Activated CD8-positive, alpha-beta memory T cell treated with anti-CD3 and anti-CD28 coated beads for 24 hours (primary cell): ENCODE measurements at regions not wholly inside any gene's neighbourhood (a gene's known extent, or its start where the extent isn't known, plus 50 kb on each side); places are given as distances from the start of the nearest gene placed in this dataset.
"Not testable (repeated sequence)": the region's sequence is repeated elsewhere in the genome, so short reads cannot be mapped to it uniquely, and the experiment has no call there.

ENCODE experiments used
- DNase-seq: peaks from one replicate; pipeline ENCODE4 v3.0.0-alpha.2; 2020

DNA sequence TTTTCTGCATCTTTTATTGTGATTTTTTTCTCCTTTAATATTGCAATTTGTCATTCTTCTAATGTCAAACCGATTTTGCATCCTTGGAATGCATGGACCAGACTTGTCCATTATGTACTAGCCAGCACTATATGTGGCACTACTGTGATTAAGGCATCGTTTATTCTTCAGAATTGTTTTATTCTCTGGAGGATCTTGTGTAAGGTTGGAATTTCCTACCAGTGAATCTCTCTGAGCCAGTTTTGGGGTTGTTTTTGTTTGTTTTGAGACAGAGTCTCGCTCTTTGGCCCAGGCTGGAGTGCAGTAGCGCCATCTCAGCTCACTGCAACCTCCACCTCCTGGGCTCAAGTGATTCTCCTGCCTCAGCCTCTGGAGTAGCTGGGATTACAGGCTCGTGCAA is 58.5 kb downstream of the IGLL5 start:
- DNase-seq = no peak

DNA sequence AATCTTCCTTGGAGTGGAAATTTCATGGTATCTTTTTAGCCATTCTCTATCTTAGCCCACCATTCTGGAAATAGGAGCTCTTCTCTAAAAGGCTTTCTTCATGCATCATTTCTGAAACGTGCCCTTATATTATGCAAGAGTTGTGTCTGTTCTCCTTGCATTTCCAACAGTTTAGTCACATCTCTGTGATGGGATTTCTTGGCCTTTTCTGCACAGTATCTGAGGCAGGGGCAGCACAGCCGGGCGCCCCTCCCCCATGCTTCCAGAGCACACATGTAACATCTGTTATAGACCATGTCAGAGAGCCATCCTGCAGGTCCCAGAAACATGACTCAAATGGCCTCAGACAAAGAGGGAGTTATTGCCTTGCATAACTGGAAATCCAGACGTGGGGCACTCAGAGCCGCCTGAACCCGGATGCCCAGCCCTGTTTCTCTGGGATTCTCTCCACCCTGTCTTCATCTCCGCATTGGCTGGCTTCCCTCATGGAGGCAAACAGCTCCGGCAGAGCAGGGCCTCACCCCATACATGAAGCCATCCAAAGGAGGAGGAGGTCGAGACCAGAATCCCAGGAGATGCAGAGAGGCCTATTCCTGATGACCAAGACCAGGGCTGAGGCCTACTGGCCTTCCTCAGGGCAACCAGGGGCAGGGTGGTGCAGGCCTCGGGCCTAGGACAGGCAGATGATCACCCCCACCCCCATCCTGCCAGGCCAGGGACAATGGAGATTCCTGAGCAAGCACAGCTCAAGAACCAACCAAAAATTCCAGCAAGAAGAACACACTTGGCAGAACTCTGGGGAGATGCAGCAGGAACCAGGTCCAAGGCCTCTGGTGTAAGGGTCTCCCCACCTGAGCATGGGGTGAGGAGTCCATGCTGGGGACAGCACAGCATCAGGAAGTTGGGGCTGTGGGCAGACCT is 61.3 kb downstream of the IGLL5 start:
- peak; percentile 17 for DNase-seq

DNA sequence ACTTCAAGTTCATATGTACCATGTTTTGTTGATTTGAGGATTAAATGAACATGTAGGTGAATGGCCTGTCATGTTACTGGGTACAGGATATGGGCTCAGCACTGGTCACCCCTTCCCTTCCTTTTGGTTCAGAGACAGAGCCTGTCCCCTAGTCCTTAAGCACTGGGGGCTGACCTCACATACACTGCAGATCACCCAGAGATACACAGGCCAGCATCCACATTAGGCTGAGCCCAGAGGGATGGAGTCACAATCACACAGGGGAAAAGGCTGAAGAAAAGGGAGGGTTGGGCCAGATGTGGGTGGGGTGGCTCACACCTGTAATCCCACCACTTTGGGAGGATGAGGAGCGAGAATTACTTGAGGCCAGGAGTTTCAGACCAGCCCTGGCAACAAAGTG is 62.3 kb downstream of the IGLL5 start:
- no peak for DNase-seq

DNA sequence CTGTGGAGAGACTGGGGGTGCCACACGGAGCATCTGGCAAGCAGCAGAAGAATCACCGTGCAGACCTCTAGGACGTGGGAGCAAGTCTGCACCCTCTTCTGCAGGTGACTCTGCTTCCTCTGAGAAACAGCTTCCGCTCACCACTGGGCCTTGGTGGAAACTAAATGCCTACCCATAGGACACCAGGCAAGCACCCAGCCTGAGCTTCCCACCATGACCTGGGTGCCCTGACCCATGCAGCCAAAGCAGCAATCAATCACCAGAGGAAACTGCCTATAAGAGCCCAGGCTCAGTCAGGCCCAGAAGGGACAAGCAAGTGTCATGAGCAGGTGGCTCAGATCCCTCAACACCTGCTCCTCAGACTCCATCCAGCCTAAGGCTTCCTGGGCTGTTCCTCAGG is 63.4 kb downstream of the IGLL5 start:
- DNase-seq = no peak

DNA sequence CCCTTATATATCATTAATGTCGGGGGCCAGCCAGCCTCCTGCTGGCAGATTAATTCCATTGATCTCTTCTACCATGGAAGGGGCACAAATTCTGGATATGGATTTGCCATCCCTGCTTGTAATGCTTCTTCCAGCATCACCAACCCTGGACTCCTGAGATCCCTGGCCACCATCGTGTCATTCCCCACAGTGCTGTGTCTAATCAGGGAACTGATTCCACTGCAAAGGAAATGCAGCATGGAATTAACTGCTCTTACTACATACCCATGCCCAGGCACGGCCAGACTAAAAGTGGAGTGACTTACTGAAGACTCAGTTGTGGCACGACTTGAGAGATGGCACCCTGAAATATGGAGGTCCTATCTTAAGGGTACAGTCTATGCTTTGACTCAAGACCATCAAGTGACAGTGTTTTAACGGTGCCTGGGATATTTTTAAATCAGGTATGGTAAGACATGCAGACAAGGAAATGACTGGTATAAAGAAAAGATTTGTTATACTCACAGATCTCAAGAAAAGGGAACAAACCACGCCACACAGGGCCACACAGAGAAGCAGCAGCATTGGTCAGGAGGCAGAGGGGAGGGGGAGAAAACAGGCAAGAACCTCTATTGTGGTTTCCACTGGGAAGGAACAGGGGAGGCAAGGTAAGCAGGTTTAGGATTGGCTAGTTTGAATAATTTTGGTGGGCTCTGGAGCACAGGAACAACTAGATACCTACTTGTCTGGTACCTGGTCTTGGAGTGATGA is 65.1 kb downstream of the IGLL5 start:
- DNase-seq = no peak

DNA sequence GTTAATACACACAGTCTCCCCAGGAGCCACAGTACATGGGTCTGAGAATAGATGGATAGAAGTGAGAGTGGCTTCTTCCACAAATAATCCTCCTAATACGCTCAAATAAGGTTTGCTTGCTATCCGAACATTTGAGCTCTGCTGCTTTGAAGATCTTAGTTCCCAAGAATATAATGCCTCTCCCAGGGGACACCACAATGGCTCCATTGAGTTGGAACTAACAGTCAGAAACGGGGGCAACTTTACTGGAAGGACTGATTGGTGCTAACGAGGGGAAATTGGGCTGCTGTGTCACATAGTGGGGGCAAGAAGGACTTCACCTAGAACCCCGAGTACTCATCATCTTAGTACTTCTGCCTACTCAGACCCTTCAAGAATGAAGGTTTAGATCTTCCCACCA is 66.2 kb downstream of the IGLL5 start:
- no peak for DNase-seq

DNA sequence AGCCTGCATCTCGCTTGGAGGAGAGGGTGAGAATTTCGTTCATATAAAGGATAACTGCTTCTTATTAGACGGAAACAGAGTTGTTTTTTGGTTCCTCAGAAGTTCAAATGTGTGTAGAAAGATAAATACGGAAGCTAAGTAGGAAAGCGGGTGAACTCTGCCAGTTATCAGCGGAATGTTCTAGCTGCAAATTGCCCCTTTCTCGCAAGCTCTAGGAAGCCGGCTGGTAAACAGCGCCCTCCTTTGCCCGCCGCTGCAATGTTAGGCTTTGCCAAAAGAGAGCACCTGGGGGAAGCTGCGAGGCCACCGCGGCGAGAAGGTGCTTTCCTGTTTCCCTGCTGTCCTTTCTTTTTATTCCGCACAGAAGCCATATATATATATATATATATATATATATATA is 67.0 kb downstream of the IGLL5 start:
- peak; percentile 65 for DNase-seq

DNA sequence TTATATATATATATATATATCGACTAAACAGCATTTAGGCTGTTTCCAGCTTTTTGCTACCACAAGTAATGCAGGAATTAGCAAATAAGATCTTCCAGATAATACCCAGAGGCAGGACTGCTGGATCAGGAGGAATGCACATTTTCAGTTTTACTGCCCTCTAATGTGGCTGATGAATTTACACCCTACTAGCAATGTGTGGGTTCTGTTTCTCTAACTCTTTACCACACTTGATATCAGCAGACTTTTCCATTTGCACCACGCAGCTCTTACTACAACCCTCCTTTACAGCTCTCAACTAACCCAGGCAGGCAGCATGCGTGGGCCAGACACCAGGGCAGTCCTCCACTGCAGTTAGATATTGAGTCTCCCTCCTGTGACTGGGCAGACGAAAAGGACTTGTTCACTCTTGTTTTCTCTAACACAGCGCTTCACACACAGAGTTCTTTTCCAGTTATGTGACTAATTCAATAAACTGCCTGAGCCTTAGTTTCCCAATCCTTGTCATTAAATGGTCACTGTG is 67.7 kb downstream of the IGLL5 start:
- no peak for DNase-seq

DNA sequence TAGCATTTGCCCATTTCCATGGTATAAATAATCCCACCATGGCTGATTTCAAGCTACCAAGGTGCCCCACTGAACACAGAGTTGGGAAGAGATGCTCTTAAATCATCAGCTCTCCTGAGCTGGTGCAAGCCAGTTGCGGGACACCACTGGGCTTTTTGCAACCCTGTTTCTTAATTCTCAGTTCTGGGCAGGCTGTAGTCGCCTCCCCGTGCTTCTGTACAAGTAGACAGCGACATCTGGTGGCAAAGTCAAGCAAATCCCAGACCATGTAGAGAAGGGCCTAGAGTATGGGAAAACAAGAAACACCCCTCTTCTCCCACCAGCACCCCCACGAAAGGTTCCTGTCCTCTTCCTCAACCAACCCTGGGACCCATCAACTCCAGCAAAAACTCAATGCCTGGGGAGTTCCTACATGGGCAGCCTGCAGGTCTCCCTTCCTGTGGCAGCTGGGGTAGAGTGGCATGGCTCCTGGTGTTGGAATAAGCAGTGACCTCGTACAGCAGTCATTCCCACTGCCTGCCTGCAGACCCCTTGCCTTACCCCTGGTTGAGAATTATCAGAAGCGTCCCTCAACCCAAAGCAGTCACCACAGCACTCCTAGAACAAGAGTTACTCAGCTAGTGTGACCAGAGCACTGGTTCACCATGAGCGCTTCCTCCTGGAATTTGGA is 68.4 kb downstream of the IGLL5 start:
- peak; percentile 81 for DNase-seq

DNA sequence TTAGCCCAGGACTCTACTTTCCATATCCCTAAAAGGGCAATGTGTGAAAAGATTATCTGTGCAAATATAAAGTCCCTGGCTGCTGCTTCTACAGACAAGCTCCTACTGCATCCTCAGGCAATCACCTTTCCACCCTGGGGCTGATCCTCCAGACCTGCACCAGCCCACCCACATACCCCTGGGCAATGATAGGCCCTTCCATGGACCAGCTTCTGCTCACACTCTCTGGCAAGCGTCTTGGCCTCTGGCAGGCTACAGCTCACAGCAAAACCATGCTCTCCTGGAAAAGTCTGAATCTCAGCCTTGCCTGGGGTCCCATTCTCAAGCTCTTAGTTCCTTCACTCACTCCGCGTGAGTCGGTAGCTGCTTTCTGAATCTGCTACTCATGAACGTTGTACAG is 69.5 kb downstream of the IGLL5 start:
- no peak for DNase-seq

DNA sequence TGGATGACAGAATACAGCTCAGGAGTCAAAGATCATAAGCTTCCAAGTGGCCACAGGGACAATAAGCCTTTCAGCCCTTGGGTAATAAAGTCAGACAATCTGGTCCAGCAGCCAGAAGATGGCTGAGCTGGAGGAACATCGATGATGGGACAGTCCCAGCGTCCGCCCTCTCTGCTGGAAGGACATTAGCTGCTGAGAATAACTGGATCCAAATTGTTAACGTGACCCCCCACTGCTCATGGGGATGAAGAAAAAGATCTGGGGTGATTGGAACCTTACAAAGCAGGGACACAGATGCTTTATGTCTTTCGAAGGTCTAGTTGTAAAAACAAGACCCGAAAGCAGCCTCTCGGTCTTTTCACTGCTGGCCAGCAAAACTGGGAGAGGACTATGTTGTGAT is 71.0 kb downstream of the IGLL5 start:
- no peak for DNase-seq

DNA sequence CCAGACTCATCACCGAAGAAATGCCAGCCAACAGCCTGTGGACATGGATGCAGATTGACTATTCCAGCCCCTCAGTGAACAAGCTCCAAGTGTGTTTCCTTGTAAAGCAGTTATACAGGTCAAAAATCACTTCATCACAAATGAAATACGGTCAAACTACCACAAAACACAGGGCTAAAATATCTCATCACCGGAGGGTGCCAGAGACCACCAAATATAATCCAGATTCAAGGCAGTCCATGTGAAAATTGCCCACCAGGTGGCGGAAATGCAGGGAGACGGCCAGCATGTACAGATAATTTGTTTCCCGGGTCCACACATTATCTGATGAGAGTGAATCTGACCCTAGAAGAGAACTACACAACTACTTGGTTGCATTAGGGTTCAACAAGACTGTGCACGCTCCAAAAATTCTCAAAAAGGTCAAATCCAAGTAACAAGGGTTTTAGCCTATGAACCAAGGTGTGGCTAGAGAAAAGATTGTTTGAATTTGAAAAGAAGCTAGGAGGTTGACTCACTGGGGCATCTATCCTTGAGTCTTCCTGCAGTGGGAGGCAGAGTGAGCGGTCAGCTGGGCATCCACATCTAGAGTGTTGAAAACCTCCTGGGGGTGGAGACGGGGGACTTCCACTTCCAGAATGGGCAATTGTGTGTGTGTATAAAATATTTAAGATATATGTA is 71.7 kb downstream of the IGLL5 start:
- DNase-seq = peak; percentile 89

DNA sequence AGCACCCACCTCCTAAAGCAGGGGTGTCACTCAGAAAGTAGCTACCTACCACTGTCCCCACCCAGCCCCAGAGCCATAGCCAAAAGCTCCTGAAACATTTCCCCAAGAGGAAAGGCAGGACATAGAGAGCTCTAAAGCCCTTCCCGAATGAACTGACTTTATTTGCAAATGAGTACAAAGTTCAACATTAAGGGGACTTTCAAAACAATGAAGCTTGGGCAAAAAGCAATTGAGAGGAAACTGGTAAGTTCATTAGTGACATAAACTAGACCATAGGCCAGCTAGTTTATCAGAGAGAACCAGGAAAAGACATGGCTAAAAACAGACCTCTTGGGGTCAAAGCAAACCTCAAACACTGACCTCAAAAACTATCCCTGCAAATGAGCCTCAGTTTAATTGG is 72.7 kb downstream of the IGLL5 start:
- no peak for DNase-seq

DNA sequence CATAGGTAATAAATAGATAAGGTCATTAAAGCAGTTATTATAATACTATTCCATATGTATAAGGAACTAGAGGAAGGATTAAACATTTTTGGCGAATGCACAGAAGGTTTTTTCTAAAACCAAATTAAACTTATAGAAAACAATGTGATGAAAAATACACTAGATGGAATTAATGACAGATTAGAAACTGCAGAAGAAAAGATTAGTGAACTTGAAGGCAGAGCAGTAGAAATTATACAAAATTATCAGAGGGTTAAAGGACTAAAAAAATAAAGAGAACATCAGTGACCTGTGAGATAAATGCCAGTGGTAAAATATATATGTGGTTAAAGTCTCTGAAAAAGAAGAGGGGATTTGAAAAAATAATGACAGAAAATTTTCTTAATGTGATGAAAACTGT is 74.0 kb downstream of the IGLL5 start:
- no peak for DNase-seq

DNA sequence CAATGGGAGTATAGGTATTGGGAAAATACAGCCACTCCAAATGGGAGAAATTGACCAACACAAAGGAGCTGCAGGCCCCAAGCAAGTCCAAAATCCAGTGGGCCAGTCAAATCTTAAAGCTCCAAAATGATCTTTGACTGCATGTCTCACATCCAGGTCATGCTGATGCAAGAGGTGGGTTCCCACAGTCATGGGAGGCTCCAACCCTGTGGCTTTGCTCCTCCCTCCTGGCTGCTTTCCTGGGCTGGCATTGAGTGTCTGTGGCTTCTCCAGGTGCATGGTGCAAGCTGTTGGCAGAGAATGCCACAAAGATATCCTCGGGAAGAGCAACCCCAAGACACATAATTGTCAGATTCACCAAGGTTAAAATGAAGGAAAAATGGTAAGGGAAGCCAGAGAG is 80.8 kb downstream of the IGLL5 start:
- DNase-seq = no peak

DNA sequence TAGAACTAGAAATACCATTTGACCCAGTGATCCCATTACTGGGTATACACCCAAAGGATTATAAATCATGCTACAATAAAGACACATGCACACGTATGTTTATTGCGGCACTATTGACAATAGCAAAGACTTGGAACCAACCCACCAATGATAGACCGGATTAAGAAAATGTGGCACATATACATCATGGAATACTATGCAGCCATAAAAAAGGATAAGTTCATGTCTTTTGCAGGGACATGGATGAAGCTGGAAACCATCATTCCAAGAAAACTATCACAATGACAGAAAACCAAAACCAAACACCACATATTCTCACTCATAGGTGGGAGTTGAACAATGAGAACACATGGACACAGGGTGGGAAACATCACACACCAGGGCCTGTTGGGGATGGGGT is 85.0 kb downstream of the IGLL5 start:
- not testable (repeated sequence) for DNase-seq

DNA sequence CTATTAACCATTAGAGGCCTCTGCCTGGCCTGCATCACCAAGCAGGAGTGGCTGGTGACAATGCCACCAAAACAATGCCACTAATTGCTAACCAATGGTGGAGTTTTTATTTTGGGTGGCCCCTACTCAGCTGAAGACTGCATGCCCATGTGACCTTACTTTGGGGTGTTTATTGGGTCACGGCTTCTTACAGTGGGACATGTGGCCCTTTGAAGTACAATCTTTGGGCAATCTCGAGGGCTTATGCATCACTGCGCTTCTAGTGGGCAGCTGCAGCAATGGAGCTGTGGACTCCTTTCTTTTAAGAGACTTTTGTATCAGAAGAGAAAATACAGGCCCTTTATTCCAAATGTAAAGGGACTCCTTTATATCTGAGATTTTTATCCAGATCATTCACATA is 85.7 kb downstream of the IGLL5 start:
- DNase-seq = no peak

DNA sequence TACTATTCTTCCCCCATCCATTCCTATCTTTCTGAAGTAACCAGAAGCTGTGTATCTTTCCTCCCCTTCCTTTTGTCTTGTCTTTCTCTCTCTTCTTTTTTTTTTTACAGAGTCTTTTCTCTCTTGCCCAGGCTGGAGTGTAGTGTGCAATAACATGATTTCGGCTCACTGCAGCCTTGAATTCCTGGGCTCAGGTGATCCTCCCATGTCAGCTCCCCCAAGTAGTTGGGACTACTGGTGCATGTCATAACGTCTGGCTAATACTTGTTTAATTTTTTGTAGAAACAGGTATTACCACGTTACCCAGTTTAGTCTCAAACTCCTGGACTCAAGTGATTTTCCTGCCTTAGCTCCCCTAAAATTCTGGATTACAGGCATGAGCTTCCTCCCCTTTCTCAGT is 86.5 kb downstream of the IGLL5 start:
- DNase-seq = no peak

DNA sequence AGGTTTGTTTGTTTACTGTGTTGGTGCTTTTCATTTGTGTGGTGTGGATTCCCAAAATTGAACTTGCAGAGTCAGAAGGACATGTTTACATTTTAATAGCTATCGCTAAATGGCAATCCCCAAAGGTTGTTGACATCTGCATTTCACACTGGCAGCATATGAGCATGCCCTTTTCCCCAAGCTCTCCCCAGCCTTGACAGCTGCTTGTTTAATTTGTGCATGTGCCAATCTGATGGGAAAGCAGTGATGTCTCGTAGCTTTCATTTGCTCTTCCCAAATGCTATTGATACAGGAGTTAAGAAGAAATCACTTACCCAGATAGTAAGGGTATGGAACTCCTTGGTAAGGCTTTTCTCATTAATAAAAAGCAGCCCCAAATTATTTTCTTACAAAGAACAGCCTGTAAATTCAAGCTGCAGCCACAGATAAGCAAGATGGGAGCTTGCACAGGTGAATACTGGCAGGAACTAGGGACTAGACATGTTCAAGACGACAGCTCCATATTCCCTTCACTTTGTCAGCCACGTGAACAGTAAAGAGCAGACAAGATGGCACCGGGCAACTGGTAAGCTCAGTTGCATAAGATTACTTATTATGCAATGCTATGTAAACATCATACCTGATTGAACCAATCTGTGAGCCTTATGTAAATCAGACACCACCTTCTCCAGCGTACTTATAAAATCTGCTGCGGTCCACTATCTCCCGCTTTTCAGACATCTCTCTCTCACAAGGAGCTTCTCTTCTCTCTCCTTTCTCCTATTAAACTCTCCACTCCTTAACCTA is 87.4 kb downstream of the IGLL5 start:
- no peak for DNase-seq

DNA sequence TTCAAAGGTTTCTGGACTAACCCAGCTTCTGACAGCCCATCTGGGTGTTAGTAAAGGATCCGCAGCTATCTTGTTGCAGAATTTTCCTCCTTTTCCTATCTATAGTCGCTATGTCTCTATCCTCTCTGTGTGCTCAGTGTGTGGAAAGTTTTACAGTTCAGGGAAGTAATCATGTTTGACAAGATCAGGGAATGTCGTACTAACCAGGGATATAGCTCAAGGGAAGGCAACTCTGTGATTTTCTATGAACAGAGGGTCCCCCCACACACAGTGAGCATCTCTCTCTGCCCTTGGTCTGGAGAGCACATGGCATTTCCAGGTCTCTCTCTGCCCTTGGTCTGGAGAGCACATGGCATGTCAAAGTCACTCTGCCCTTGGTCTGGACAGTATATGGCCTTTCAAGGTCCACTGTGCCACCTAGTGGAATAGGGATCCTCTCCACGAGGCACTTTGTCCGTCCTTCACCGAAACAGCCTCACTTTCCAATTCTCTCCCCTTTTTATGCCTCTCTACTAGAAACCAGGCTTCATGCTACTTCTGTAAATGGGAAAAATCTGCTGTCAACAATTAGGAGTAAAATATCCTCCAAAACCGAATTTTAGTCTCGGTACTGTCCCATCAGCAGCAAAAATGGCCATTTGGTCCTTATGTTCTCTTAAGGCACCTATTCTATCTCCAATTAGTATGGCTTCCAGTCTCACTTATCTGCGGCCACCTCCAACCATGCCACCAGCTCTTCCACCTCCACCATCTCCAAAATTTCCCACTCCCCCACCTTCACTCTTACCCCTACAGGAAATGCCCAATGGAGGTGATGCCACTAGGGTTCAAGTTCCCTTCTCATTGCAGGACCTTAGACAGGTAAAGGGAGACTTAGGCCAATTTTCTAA is 88.7 kb downstream of the IGLL5 start:
- DNase-seq = no peak
